WTC11 (cell line): ENCODE measurements at regions not wholly inside any gene's neighbourhood (a gene's known extent, or its start where the extent isn't known, plus 50 kb on each side); places are given as distances from the start of the nearest gene placed in this dataset.

Source experiments
- ATAC-seq: fragments of 200-7000 bp; cut with Tn5 transposase; 2 replicates; pipeline ENCODE4 v1.10.0; 2021; ENCODE audit warnings: mild to moderate bottlenecking, moderate library complexity
- CTCF ChIA-PET: fragments of 300-600 bp; sonication (Branson Sonifier 250); formaldehyde crosslinking; loops from one replicate; lab custom pipeline; 2021; ENCODE audit warnings: antibody characterized with exemption; lab: Charles Lee
- POLR2A ChIA-PET: fragments of 350-600 bp; sonication (Branson Sonifier 250); formaldehyde crosslinking; loops from one replicate; lab custom pipeline; 2021; ENCODE audit warnings: antibody characterized with exemption; lab: Charles Lee
- DNase-seq: peaks from one replicate; pipeline ENCODE4 v3.0.0; 2021; ENCODE audit warnings: low spot score
- H3K27ac Mint-ChIP-seq: 2 replicates; pipeline ENCODE4 v1.8.0; 2021; ENCODE audit warnings: mixed read lengths
- H3K27me3 Mint-ChIP-seq: 2 replicates; pipeline ENCODE4 v1.8.0; 2021; ENCODE audit warnings: low read depth, mild to moderate bottlenecking, moderate library complexity, mixed read lengths
- H3K36me3 Mint-ChIP-seq: 2 replicates; pipeline ENCODE4 v1.8.0; 2021; ENCODE audit warnings: mixed read lengths
- H3K4me1 Mint-ChIP-seq: 2 replicates; pipeline ENCODE4 v1.8.0; 2022; ENCODE audit warnings: mixed read lengths
- H3K4me3 Mint-ChIP-seq: 2 replicates; pipeline ENCODE4 v1.8.0; 2021; ENCODE audit warnings: mild to moderate bottlenecking, moderate library complexity, mixed read lengths
- H3K9me3 Mint-ChIP-seq: 2 replicates; pipeline ENCODE4 v1.8.0; 2021; ENCODE audit warnings: mixed read lengths
- AR ChIP-seq: fragments of 250-450 bp; sonication (Bioruptor Pico); IDR thresholded peaks from 2 replicates; pipeline ENCODE4 v1.9.0; 2021; ENCODE audit warnings: mild to moderate bottlenecking
- CREM ChIP-seq: sonication (generic); formaldehyde crosslinking; IDR thresholded peaks from 2 replicates; pipeline ENCODE4 v1.8.1; 2022; ENCODE audit warnings: mild to moderate bottlenecking, missing genetic modification reagents, moderate library complexity
- GABPB1 ChIP-seq: sonication (generic); formaldehyde crosslinking; IDR thresholded peaks from 2 replicates; pipeline ENCODE4 v1.8.1; 2023; ENCODE audit warnings: mild to moderate bottlenecking, missing genetic modification reagents
- GRHL2 ChIP-seq: fragments of 250-450 bp; sonication (Bioruptor Pico); IDR thresholded peaks from 2 replicates; pipeline ENCODE4 v1.8.0; 2022; ENCODE audit warnings: mild to moderate bottlenecking, moderate library complexity; ENCODE audit not compliant: insufficient replicate concordance, severe bottlenecking
- JAZF1 ChIP-seq: fragments of 250-450 bp; sonication (Bioruptor Pico); IDR thresholded peaks from 2 replicates; pipeline ENCODE4 v1.9.0; 2021; ENCODE audit warnings: moderate library complexity, mild to moderate bottlenecking, inconsistent platforms
- MYBL2 ChIP-seq: sonication (generic); formaldehyde crosslinking; IDR thresholded peaks from 2 replicates; pipeline ENCODE4 v1.8.1; 2023; ENCODE audit warnings: mild to moderate bottlenecking, moderate library complexity, missing genetic modification reagents
- NFE2L1 ChIP-seq: sonication (generic); formaldehyde crosslinking; IDR thresholded peaks from 2 replicates; pipeline ENCODE4 v1.8.1; 2023; ENCODE audit warnings: missing genetic modification reagents
- NR2C2 ChIP-seq: sonication (generic); formaldehyde crosslinking; IDR thresholded peaks from 2 replicates; pipeline ENCODE4 v1.8.0; 2022; ENCODE audit warnings: mild to moderate bottlenecking, missing genetic modification reagents
- PRDM15 ChIP-seq: sonication (generic); formaldehyde crosslinking; IDR thresholded peaks from 2 replicates; pipeline ENCODE4 v1.8.0; 2022; ENCODE audit warnings: missing genetic modification reagents
- TEAD1 ChIP-seq: sonication (generic); formaldehyde crosslinking; IDR thresholded peaks from 2 replicates; pipeline ENCODE4 v1.8.0; 2022; ENCODE audit warnings: mild to moderate bottlenecking, missing genetic modification reagents
- TP53 ChIP-seq: sonication (generic); formaldehyde crosslinking; IDR thresholded peaks from 2 replicates; pipeline ENCODE4 v1.8.1; 2023; ENCODE audit warnings: mild to moderate bottlenecking, missing genetic modification reagents
- ZBTB21 ChIP-seq: sonication (generic); formaldehyde crosslinking; IDR thresholded peaks from 2 replicates; pipeline ENCODE4 v1.8.1; 2023; ENCODE audit warnings: mild to moderate bottlenecking, missing genetic modification reagents, borderline replicate concordance
- ZNF219 ChIP-seq: sonication (generic); formaldehyde crosslinking; IDR thresholded peaks from 2 replicates; pipeline ENCODE4 v1.8.0; 2023; ENCODE audit warnings: missing genetic modification reagents, mild to moderate bottlenecking, borderline replicate concordance
- ZNF232 ChIP-seq: sonication (generic); formaldehyde crosslinking; IDR thresholded peaks from 2 replicates; pipeline ENCODE4 v1.8.0; 2022; ENCODE audit warnings: mild to moderate bottlenecking, missing genetic modification reagents
- ZNF281 ChIP-seq: sonication (generic); formaldehyde crosslinking; IDR thresholded peaks from 2 replicates; pipeline ENCODE4 v1.8.0; 2023; ENCODE audit warnings: mild to moderate bottlenecking, missing genetic modification reagents
- ZNF317 ChIP-seq: sonication (generic); formaldehyde crosslinking; IDR thresholded peaks from 2 replicates; pipeline ENCODE4 v1.8.1; 2023; ENCODE audit warnings: low read depth, mild to moderate bottlenecking, moderate library complexity, missing genetic modification reagents, borderline replicate concordance
- ZNF512 ChIP-seq: sonication (generic); formaldehyde crosslinking; IDR thresholded peaks from 2 replicates; pipeline ENCODE4 v1.8.1; 2022; ENCODE audit warnings: missing genetic modification reagents, borderline replicate concordance
- ZNF671 ChIP-seq: fragments of 250-450 bp; sonication (Bioruptor Pico); IDR thresholded peaks from 2 replicates; pipeline ENCODE4 v1.8.0; 2021; ENCODE audit warnings: mild to moderate bottlenecking
- TF ChIP-seq, protein P1 (sequence below): sonication (generic); formaldehyde crosslinking; IDR thresholded peaks from 2 replicates; pipeline ENCODE4 v1.8.1; 2023; ENCODE audit warnings: mild to moderate bottlenecking, moderate library complexity, missing genetic modification reagents
- TF ChIP-seq, protein P2 (sequence below): sonication (generic); formaldehyde crosslinking; conservative IDR thresholded peaks from 2 replicates; pipeline ENCODE4 v1.8.1; 2023; ENCODE audit warnings: mild to moderate bottlenecking, low read depth, missing genetic modification reagents, moderate library complexity

DNA sequence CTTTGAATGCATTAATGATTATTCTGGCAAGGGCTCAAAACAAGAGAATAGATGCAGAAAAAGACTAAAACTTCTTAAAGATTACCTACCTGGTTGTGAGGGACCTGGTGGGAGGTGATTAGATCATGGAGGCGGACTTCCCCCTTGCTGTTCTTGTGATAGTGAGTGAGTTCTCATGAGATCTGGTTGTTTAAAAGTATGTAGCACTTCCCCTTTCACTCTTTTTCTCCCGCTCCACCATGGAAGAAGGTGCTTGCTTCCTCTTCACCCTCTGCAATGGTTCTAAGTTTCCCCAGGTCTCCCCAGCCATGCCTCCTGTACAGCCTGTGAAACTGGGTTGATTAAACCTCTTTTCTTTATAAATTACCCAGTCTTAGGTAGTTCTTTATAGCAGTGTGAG, 226.6 kb downstream of the ARHGAP12 start (continued):
- TF ChIP-seq AR (CRISPR knock-in tag), result no peak
- TF ChIP-seq TP53, result no peak
- TF ChIP-seq, protein P1, sequence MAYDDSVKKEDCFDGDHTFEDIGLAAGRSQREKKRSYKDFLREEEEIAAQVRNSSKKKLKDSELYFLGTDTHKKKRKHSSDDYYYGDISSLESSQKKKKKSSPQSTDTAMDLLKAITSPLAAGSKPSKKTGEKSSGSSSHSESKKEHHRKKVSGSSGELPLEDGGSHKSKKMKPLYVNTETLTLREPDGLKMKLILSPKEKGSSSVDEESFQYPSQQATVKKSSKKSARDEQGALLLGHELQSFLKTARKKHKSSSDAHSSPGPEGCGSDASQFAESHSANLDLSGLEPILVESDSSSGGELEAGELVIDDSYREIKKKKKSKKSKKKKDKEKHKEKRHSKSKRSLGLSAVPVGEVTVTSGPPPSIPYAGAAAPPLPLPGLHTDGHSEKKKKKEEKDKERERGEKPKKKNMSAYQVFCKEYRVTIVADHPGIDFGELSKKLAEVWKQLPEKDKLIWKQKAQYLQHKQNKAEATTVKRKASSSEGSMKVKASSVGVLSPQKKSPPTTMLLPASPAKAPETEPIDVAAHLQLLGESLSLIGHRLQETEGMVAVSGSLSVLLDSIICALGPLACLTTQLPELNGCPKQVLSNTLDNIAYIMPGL (CRISPR knock-in tag), result no peak
- TF ChIP-seq ZNF219 (CRISPR knock-in tag), result no peak
- no peak for TF ChIP-seq PRDM15 (CRISPR knock-in tag)
- no peak for TF ChIP-seq ZBTB21 (CRISPR knock-in tag)
- no peak for TF ChIP-seq MYBL2 (CRISPR knock-in tag)
- no peak for TF ChIP-seq NFE2L1 (CRISPR knock-in tag)

GRCh38 chr10:31701546-31701945, 227.1 kb downstream of the ARHGAP12 start:
- peaks cover 46% of the 10 kb centered on the region for H3K9me3 Mint-ChIP-seq
- no peak for ATAC-seq
- peaks cover 38% of the 10 kb centered on the region for H3K36me3 Mint-ChIP-seq
- H3K27ac Mint-ChIP-seq, result no peak overlapping the region
- peaks cover 8% of the 10 kb centered on the region; the same call in 1 of the 2 replicates for H3K27me3 Mint-ChIP-seq
- POLR2A ChIA-PET, result no interaction called here
- CTCF ChIA-PET, result no interaction called here
- H3K4me1 Mint-ChIP-seq, result peaks cover 25% of the 10 kb centered on the region
- H3K4me3 Mint-ChIP-seq, result no peak overlapping the region
- no peak for DNase-seq
- TF ChIP-seq CREM (CRISPR knock-in tag) (no peak), ZNF232 (CRISPR knock-in tag) (no peak), GRHL2 (CRISPR knock-in tag) (no peak), TEAD1 (CRISPR knock-in tag) (no peak), NR2C2 (no peak), ZNF512 (CRISPR knock-in tag) (no peak), ZNF317 (CRISPR knock-in tag) (no peak), ZNF671 (CRISPR knock-in tag) (no peak), ZNF281 (CRISPR knock-in tag) (no peak), GABPB1 (CRISPR knock-in tag) (no peak), JAZF1 (no peak)
- TF ChIP-seq, protein P2, sequence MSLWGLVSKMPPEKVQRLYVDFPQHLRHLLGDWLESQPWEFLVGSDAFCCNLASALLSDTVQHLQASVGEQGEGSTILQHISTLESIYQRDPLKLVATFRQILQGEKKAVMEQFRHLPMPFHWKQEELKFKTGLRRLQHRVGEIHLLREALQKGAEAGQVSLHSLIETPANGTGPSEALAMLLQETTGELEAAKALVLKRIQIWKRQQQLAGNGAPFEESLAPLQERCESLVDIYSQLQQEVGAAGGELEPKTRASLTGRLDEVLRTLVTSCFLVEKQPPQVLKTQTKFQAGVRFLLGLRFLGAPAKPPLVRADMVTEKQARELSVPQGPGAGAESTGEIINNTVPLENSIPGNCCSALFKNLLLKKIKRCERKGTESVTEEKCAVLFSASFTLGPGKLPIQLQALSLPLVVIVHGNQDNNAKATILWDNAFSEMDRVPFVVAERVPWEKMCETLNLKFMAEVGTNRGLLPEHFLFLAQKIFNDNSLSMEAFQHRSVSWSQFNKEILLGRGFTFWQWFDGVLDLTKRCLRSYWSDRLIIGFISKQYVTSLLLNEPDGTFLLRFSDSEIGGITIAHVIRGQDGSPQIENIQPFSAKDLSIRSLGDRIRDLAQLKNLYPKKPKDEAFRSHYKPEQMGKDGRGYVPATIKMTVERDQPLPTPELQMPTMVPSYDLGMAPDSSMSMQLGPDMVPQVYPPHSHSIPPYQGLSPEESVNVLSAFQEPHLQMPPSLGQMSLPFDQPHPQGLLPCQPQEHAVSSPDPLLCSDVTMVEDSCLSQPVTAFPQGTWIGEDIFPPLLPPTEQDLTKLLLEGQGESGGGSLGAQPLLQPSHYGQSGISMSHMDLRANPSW (CRISPR knock-in tag), result no peak
